NT2/D1 (cell line): ENCODE measurements at regions not wholly inside any gene's neighbourhood (a gene's known extent, or its start where the extent isn't known, plus 50 kb on each side); places are given as distances from the start of the nearest gene placed in this dataset.

Experiments
- SUZ12 ChIP-seq: IDR thresholded peaks from 2 replicates; pipeline ENCODE4 v1.6.1; 2011; ENCODE audit not compliant: insufficient read length, insufficient read depth; ENCODE audit errors: extremely low read depth
- YY1 ChIP-seq: IDR thresholded peaks from 2 replicates; pipeline ENCODE4 v1.6.1; 2011; ENCODE audit not compliant: insufficient read length, insufficient read depth

DNA sequence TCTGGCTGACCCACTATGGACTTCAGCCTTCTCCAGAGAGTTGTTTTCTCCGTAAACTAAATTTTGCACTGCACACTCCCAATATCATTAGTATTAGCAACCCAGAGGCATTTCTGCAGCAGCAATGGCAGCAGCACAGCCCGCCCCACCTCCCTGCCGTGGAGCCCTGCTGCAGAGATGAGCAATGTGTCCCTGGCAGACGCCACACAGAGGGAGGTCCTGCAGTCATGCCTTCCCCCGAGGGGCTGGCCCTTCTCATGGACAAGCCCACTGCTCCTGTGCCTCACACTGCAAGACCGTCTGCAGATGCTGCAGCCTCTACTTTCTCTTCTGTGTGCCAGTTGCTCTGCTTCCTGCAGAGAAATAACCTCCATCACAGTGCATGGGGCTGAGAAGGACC is 393.4 kb upstream of the MKI67 start:
- TF ChIP-seq YY1 (no peak), SUZ12 (no peak)
